Heart left ventricle (tissue), 16 donors: ENCODE measurements at regions not wholly inside any gene's neighbourhood (a gene's known extent, or its start where the extent isn't known, plus 50 kb on each side); places are given as distances from the start of the nearest gene placed in this dataset.

Experiments
- ATAC-seq, 4 donors: fragments of 200-7000 bp; cut with Tn5 transposase; one replicate each; pipeline ENCODE4 v1.9.1; 2020 to 2022; ENCODE audit warnings: moderate library complexity in 4 of 4, mild to moderate bottlenecking in 3 of 4, moderate number of reproducible peaks in 1 of 4
- DNase-seq, 5 donors: peaks; one replicate each; pipeline ENCODE4 v3.0.0-alpha.2; 2020
- H3K27ac ChIP-seq, 12 donors: fragments of 200-600 bp; sonication (generic) in 4 of 12; one replicate each; pipeline versions ENCODE4 v1.5.0 to v1.8.0; 2016 to 2022; ENCODE audit warnings: mild to moderate bottlenecking in 2 of 12
- H3K27me3 ChIP-seq, 9 donors: fragments of 200-600 bp; sonication (generic) in 2 of 9; one replicate each; pipeline versions ENCODE4 v1.5.1 to v1.8.0; 2016 to 2022; ENCODE audit warnings: mild to moderate bottlenecking in 3 of 9
- H3K36me3 ChIP-seq, 9 donors: fragments of 200-600 bp; sonication (generic) in 2 of 9; one replicate each; pipeline versions ENCODE4 v1.5.0 to v1.8.0; 2018 to 2022; ENCODE audit warnings: mild to moderate bottlenecking in 2 of 9
- H3K4me1 ChIP-seq, 12 donors: fragments of 200-600 bp; sonication (generic) in 4 of 12; one replicate each; pipeline versions ENCODE4 v1.5.0 to v1.8.0; 2016 to 2022; ENCODE audit warnings: mild to moderate bottlenecking in 3 of 12
- H3K4me3 ChIP-seq, 12 donors: fragments of 200-600 bp; sonication (generic) in 4 of 12; one replicate each; pipeline versions ENCODE4 v1.5.0 to v1.8.0; 2017 to 2022; ENCODE audit warnings: mild to moderate bottlenecking in 9 of 12, moderate library complexity in 4 of 12
- H3K9me3 ChIP-seq, 12 donors: fragments of 200-600 bp; sonication (generic) in 4 of 12; one replicate each; pipeline versions ENCODE4 v1.5.0 to v1.8.0; 2016 to 2022; ENCODE audit warnings: mild to moderate bottlenecking in 1 of 12
- POLR2A ChIP-seq, 2 donors: fragments of 450-650 bp; IDR thresholded peaks; one replicate each; pipeline ENCODE4 v1.6.1; 2017; ENCODE audit warnings: antibody characterized with exemption in 2 of 2, mild to moderate bottlenecking in 2 of 2, moderate library complexity in 2 of 2
- WGBS, 4 donors: extraction: QIAGEN DNeasy Blood & Tissue Kit in 2 of 4; methylation state at CpG; one replicate each; pipeline versions ENCODE4 v1.1.5 to v1.1.7; 2013 to 2018; 5-methylcytosine and 5-hydroxymethylcytosine counted together
- intact Hi-C, 10 donors: fragments of 100-400 bp; cut with DNase I; formaldehyde crosslinking; loops; one replicate each; pipeline versions ENCODE4 v1.11.1 to v1.14.2; 2022
- TF ChIP-seq, protein P1 (sequence below), 12 donors: fragments of 200-600 bp; sonication (generic) in 4 of 12; IDR thresholded peaks; one replicate each; pipeline versions ENCODE4 v1.5.0 to v1.8.0; 2018 to 2022; ENCODE audit warnings: antibody characterized with exemption in 12 of 12, mild to moderate bottlenecking in 5 of 12
- donor health status: ischemic (EF 13 %, LVEDD 7.1; RV severe dilation, severe dysfunction).
- donor health status: healthy with polysubstance abuse.
- donor health status: DM: no; HTN: yes; CAD: no.
- donor health status: DM: no; HTN: no; CAD: no.
- donor health status: ischemic (EF 25% LVEDD 6.9; RV normal size, moderate dysfunction).
- donor health status: ischemic (EF 25% LVEDD 5.7; RV mildly dilated, moderate dysfunction).
- donor health status: healthy.
- donor health status: DM: yes; HTN: yes; CAD: no.
- donor health status: ischemic (EF 35%, LVEDD 5.7; RV mildly dilated, moderate dysfunction).
- donor health status: nonischemic (EF 11% LVEDD 7.7; RV severe dilation, severe dysfunction).
- donor health status: DM: yes; HTN: yes; CAD: no.
- donor health status: PGD.
- donor health status: ischemic (EF 29% LVEDD 5.4; RV normal size, mild dysfunction).
- donor health status: nonischemic (EF 23%, LVEDD 6.1; RV moderate dilation, normal function).

DNA sequence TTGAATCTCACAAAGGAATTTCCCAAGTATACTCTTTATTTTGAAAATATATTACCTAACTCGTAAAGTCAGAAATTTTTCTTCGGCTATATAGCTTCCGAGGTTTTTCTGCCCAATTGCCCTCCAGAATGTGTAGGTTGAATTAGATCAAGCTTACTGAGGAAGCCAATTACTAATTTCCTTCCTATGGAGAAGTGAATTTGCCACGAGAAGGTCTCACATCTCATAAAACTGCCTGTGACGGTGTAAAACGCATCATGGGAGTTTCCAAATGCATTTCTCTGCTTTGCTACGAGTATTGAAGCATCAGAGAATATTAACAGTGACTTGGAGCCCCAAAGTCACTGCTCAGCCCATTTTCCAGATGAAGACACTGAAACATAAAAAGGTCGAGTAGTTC, 262.3 kb downstream of the PTBP2 start:
- no peak for ATAC-seq
- TF ChIP-seq, protein P1, sequence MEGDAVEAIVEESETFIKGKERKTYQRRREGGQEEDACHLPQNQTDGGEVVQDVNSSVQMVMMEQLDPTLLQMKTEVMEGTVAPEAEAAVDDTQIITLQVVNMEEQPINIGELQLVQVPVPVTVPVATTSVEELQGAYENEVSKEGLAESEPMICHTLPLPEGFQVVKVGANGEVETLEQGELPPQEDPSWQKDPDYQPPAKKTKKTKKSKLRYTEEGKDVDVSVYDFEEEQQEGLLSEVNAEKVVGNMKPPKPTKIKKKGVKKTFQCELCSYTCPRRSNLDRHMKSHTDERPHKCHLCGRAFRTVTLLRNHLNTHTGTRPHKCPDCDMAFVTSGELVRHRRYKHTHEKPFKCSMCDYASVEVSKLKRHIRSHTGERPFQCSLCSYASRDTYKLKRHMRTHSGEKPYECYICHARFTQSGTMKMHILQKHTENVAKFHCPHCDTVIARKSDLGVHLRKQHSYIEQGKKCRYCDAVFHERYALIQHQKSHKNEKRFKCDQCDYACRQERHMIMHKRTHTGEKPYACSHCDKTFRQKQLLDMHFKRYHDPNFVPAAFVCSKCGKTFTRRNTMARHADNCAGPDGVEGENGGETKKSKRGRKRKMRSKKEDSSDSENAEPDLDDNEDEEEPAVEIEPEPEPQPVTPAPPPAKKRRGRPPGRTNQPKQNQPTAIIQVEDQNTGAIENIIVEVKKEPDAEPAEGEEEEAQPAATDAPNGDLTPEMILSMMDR (IDR thresholded peaks at IDR 0.05): no peak
- TF ChIP-seq POLR2A (IDR thresholded peaks at IDR 0.05): no peak

DNA sequence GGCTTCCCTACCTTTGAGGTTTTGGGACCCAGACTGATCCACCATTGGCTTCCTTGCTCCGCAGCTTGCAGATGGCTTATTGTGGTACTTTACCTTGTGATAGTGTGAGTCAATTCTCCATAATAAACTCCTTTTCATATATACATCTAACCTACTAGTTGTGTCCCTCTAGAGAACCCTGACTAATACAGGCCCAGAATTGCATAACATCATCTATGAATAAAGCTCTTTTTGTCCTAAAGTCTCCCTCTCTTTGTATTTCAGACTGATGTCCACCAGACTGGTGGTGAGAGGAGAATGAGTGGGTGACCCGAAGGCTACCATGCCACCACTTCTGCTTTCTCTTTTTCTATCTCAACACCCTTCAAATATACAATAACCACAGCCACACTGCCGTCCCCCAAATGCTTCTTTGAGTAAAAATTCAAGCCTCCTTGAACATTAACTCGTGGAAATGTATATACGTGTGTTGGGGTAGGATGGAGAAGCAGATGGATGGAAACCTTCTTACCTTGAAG, 265.7 kb downstream of the PTBP2 start:
- H3K27me3 ChIP-seq: no peaks in the 10 kb centered on the region
- TF ChIP-seq POLR2A (IDR thresholded peaks at IDR 0.05): no peak
- TF ChIP-seq, protein P1 (IDR thresholded peaks at IDR 0.05): no peak
- 86 to 95% (median 88%) methylated on average over 5 of the region's 5 CpGs for WGBS, 4 donors
- intact Hi-C loops: no loop called here
- no peaks in the 10 kb centered on the region for H3K9me3 ChIP-seq
- H3K36me3 ChIP-seq: no peaks in the 10 kb centered on the region
- ATAC-seq (no peak), DNase-seq (no peak)
- H3K27ac ChIP-seq: no peak overlapping the region
- no peaks in the 10 kb centered on the region for H3K4me1 ChIP-seq
- H3K4me3 ChIP-seq: no peak overlapping the region

More for the DNA sequence above, 262.3 kb downstream of the PTBP2 start:
- Histone ChIP-seq H3K4me3 (no peak overlapping the region), H3K9me3 (no peaks in the 10 kb centered on the region), H3K4me1 (no peaks in the 10 kb centered on the region), H3K36me3 (no peaks in the 10 kb centered on the region), H3K27me3 (no peaks in the 10 kb centered on the region), H3K27ac (no peak overlapping the region)
- 84 to 88% (median 85%) methylated on average over 8 of the region's 8 CpGs for WGBS, 4 donors
- DNase-seq: no peak
- intact Hi-C loops: loop anchor here in 1 of 10 donors (5.0 kb wide), 1 partner anchor 1078 kb away; no protein-coding TSS in a partner anchor

DNA sequence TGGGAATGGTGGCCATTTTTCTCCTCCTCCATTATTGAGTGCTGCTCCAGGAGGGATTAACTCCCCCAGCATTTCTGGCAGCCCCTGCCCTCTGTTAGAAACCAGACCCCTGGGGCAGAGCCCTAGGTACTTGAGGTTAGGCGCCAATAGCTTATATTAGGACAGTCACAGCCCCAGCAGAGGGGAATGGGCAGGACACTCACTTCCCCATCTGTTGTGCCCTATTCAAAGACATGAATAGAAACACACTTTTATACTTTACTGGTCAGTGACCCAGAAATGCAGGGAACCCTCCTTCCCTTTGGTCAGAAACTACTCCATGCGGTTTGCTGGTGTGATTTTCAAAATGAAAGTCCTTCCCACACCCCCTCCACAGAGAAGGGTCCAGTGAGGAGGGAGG, 267.7 kb downstream of the PTBP2 start:
- Histone ChIP-seq H3K9me3 (no peaks in the 10 kb centered on the region), H3K27ac (no peak overlapping the region), H3K36me3 (no peaks in the 10 kb centered on the region), H3K4me3 (no peak overlapping the region), H3K4me1 (no peaks in the 10 kb centered on the region), H3K27me3 (no peaks in the 10 kb centered on the region)
- DNase-seq (no peak), ATAC-seq (no peak)
- TF ChIP-seq, protein P1 (IDR thresholded peaks at IDR 0.05): no peak
- no peak for TF ChIP-seq POLR2A (IDR thresholded peaks at IDR 0.05)
- WGBS, 4 donors: 77 to 90% (median 86%) methylated on average over 2 of the region's 2 CpGs
- intact Hi-C loops: no loop called here

DNA sequence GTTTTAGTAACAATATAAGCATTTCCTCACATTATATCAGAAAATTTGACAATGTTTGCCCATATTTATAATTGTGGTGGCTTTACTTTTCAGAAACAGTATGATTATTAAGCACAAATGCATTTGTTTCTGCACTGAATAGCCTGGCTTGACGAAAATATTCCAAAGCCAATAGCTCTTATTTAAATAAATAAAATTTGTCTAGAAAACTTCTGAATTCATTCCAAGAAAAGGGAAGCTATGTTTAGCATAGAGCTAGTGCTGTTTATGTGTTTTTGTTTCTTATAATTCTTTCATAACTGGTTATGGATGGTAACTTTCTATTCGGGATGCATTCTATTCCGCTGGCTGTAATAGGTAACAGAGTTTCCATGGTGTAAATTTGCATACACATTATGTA, 268.6 kb downstream of the PTBP2 start:
- H3K27ac ChIP-seq: no peak overlapping the region
- 80 to 86% (median 81%) methylated on average over 3 of the region's 3 CpGs for WGBS, 4 donors
- no peak overlapping the region for H3K4me3 ChIP-seq
- TF ChIP-seq, protein P1 (IDR thresholded peaks at IDR 0.05): no peak
- no peak for TF ChIP-seq POLR2A (IDR thresholded peaks at IDR 0.05)
- H3K9me3 ChIP-seq: no peaks in the 10 kb centered on the region
- no peaks in the 10 kb centered on the region for H3K36me3 ChIP-seq
- ATAC-seq (no peak), DNase-seq (no peak)
- H3K27me3 ChIP-seq: no peaks in the 10 kb centered on the region
- intact Hi-C loops: no loop called here
- H3K4me1 ChIP-seq: no peaks in the 10 kb centered on the region
